Astrocyte (in vitro differentiated cells and primary cell): ENCODE measurements at regions not wholly inside any gene's neighbourhood (a gene's known extent, or its start where the extent isn't known, plus 50 kb on each side); places are given as distances from the start of the nearest gene placed in this dataset.

Experiments used
- EZH2 ChIP-seq: IDR thresholded peaks from 2 replicates; pipeline ENCODE4 v1.6.1; 2012; ENCODE audit warnings: mild to moderate bottlenecking, low read length, inconsistent platforms; ENCODE audit not compliant: insufficient read depth
- TF ChIP-seq, protein P1 (sequence below): IDR thresholded peaks from 2 replicates; pipeline ENCODE4 v1.5.1; 2011; ENCODE audit warnings: low read depth, mild to moderate bottlenecking, inconsistent platforms, low read length, moderate library complexity; ENCODE audit not compliant: insufficient read depth

DNA sequence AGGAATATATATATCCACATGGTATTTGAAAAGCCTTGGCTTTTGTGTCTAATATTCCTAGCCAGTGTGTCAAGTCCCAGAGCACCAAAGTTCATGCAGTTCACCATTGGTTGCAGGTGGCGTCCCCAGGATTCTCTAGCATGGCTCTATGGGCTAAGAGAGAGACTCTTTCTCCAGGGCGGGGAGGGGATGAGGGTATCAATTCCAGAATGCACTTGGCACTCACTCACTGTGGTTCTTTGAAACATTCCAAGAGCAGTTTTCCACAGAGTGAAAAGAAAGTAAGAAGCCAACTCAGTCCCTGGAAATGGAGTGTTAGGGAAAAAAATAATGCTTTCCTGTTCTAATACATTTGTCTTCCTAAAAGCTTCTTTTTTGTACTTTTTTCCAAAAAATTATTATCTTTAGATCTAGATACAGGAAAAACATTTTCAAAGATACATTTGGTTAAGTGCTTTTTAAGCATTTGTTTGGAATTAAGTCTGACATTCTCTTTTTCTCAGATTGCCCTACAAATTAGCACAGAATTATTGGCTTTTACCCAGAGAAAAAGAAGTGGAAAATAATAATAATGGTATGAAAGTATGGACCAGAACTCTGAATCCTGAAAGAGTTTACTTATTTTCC is 239.9 kb downstream of the PAX3 start:
- no peak for TF ChIP-seq EZH2
- TF ChIP-seq, protein P1, sequence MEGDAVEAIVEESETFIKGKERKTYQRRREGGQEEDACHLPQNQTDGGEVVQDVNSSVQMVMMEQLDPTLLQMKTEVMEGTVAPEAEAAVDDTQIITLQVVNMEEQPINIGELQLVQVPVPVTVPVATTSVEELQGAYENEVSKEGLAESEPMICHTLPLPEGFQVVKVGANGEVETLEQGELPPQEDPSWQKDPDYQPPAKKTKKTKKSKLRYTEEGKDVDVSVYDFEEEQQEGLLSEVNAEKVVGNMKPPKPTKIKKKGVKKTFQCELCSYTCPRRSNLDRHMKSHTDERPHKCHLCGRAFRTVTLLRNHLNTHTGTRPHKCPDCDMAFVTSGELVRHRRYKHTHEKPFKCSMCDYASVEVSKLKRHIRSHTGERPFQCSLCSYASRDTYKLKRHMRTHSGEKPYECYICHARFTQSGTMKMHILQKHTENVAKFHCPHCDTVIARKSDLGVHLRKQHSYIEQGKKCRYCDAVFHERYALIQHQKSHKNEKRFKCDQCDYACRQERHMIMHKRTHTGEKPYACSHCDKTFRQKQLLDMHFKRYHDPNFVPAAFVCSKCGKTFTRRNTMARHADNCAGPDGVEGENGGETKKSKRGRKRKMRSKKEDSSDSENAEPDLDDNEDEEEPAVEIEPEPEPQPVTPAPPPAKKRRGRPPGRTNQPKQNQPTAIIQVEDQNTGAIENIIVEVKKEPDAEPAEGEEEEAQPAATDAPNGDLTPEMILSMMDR = no peak
